Trophoblast cell (in vitro differentiated cells and primary cell): ENCODE measurements at regions not wholly inside any gene's neighbourhood (a gene's known extent, or its start where the extent isn't known, plus 50 kb on each side); places are given as distances from the start of the nearest gene placed in this dataset.

Experiments used
- DNase-seq, 2 donors: peaks; one replicate each; pipeline ENCODE4 v3.0.0-alpha.2; 2016
- H2AFZ ChIP-seq: 2 replicates; pipeline ENCODE4 v1.6.1; 2013; ENCODE audit warnings: low read length, moderate library complexity, mild to moderate bottlenecking; ENCODE audit not compliant: insufficient read depth, poor library complexity
- H2AK5ac ChIP-seq: 2 replicates; pipeline ENCODE4 v1.6.1; 2013; ENCODE audit warnings: mild to moderate bottlenecking, low read length
- H2BK120ac ChIP-seq: 2 replicates; pipeline ENCODE4 v1.6.1; 2013; ENCODE audit warnings: low read length, mild to moderate bottlenecking, moderate library complexity; ENCODE audit not compliant: insufficient read depth, poor library complexity
- H2BK12ac ChIP-seq: 2 replicates; pipeline ENCODE4 v1.6.1; 2013; ENCODE audit warnings: mild to moderate bottlenecking, low read length, moderate library complexity
- H2BK5ac ChIP-seq: 2 replicates; pipeline ENCODE4 v1.6.1; 2013; ENCODE audit warnings: low read length, low read depth, moderate library complexity, mild to moderate bottlenecking; ENCODE audit not compliant: poor library complexity
- H3K14ac ChIP-seq: 2 replicates; pipeline ENCODE4 v1.6.1; 2013; ENCODE audit warnings: mild to moderate bottlenecking, low read length
- H3K18ac ChIP-seq: 2 replicates; pipeline ENCODE4 v1.6.1; 2013; ENCODE audit warnings: mild to moderate bottlenecking, low read length
- H3K23ac ChIP-seq: 2 replicates; pipeline ENCODE4 v1.6.1; 2013; ENCODE audit warnings: low read length
- H3K27ac ChIP-seq: 2 replicates; pipeline ENCODE4 v1.5.1; 2013; ENCODE audit warnings: low read depth, mild to moderate bottlenecking, inconsistent platforms, low read length, moderate library complexity
- H3K27me3 ChIP-seq: 2 replicates; pipeline ENCODE4 v1.6.1; 2013; ENCODE audit warnings: inconsistent platforms, mild to moderate bottlenecking, low read length, moderate library complexity; ENCODE audit not compliant: insufficient read depth
- H3K36me3 ChIP-seq, 2 experiments: 1 replicate in 1 of 2; 2 replicates in 1 of 2; pipeline ENCODE4 v1.6.1; 2013; ENCODE audit warnings: low read length in 2 of 2, mild to moderate bottlenecking in 2 of 2, moderate library complexity in 1 of 2; ENCODE audit not compliant: insufficient read depth in 2 of 2, control insufficient read depth in 1 of 2
- H3K4ac ChIP-seq: 2 replicates; pipeline ENCODE4 v1.6.1; 2013; ENCODE audit warnings: low read depth, mild to moderate bottlenecking, low read length, moderate library complexity
- H3K4me1 ChIP-seq, 2 experiments: 1 replicate in 1 of 2; 2 replicates in 1 of 2; pipeline ENCODE4 v1.6.1; 2013; ENCODE audit warnings: low read length in 2 of 2, mild to moderate bottlenecking in 2 of 2, moderate library complexity in 1 of 2; ENCODE audit not compliant: insufficient read depth in 2 of 2, control insufficient read depth in 1 of 2
- H3K4me2 ChIP-seq: 2 replicates; pipeline ENCODE4 v1.6.1; 2013; ENCODE audit warnings: inconsistent platforms, mild to moderate bottlenecking, low read length, moderate library complexity
- H3K4me3 ChIP-seq: 2 replicates; pipeline ENCODE4 v1.5.1; 2013; ENCODE audit warnings: mild to moderate bottlenecking, low read depth, low read length, inconsistent platforms
- H3K79me1 ChIP-seq: one replicate; pipeline ENCODE4 v1.6.1; 2013; ENCODE audit warnings: low read length
- H3K79me2 ChIP-seq: 2 replicates; pipeline ENCODE4 v1.6.1; 2013; ENCODE audit warnings: low read length, mild to moderate bottlenecking; ENCODE audit not compliant: control insufficient read depth, insufficient read depth, poor library complexity
- H3K9ac ChIP-seq: 2 replicates; pipeline ENCODE4 v1.6.1; 2013; ENCODE audit warnings: mild to moderate bottlenecking, low read length
- H3K9me3 ChIP-seq: 2 replicates; pipeline ENCODE4 v1.6.1; 2013; ENCODE audit warnings: low read depth, mild to moderate bottlenecking, control low read depth, inconsistent platforms, low read length; ENCODE audit not compliant: insufficient read depth
- H4K12ac ChIP-seq: 2 replicates; pipeline ENCODE4 v1.6.1; 2013; ENCODE audit warnings: low read depth, mild to moderate bottlenecking, low read length, moderate library complexity
- H4K8ac ChIP-seq: 2 replicates; pipeline ENCODE4 v1.6.1; 2013; ENCODE audit warnings: low read depth, mild to moderate bottlenecking, low read length, moderate library complexity
- H4K91ac ChIP-seq: one replicate; pipeline ENCODE4 v1.6.1; 2013; ENCODE audit warnings: low read depth, mild to moderate bottlenecking, low read length, moderate library complexity
- WGBS: extraction: QIAGEN DNeasy Blood & Tissue Kit; methylation state at CpG from one replicate; pipeline ENCODE4 v1.1.7; 2013; ENCODE audit warnings: missing lambda C conversion rate; ENCODE audit not compliant: insufficient read length, insufficient coverage; ENCODE audit errors: extremely low coverage; 5-methylcytosine and 5-hydroxymethylcytosine counted together

DNA sequence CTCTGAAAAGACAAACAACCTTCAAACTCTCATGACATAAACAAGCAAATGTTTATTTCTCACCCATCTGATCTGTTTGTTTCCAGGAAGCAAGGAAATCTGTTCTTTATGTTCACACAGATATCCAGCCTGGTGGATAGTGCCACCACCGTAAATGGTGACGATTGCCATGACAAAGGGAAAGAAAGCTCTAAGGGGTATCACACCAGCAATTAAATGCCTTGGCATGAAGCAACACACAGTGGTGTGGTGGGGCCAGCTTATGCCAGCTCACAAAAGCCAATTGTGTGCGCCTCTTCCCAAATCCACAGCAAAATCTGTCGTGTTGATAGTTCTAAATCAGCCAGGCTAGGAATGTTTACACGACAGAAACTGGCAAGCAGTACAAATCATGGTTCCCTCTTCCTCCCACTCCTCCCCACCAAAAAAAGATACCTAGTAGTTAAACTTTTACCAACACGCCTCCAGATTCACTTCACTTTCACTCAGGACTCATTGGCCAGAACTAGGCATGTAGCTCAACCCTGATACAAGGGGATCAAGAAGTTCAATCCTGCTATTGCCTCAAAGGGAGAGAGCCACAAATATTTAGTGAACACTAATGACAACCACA lies 189.2 kb upstream of the SLCO3A1 start:
- Histone ChIP-seq H2BK120ac (no peak overlapping the region), H2AFZ (no peak overlapping the region), H3K23ac (no peak overlapping the region), H3K79me2 (no peaks in the 10 kb centered on the region), H3K4me3 (no peak overlapping the region), H3K79me1 (no peaks in the 10 kb centered on the region), H3K4ac (no peak overlapping the region), H3K9ac (peak overlapping the region; percentile 25), H3K9me3 (no peaks in the 10 kb centered on the region), H2BK5ac (no peak overlapping the region), H3K4me2 (no peak overlapping the region), H2BK12ac (no peak overlapping the region), H4K12ac (no peak overlapping the region), H3K18ac (no peak overlapping the region), H3K36me3 (no peaks in the 10 kb centered on the region), H3K4me1 (no peaks in the 10 kb centered on the region), H4K8ac (no peak overlapping the region), H3K27ac (no peak overlapping the region), H3K27me3 (no peaks in the 10 kb centered on the region), H3K14ac (no peak overlapping the region), H2AK5ac (no peak overlapping the region), H4K91ac (no peak overlapping the region)
- WGBS: no CpG with 5 or more reads among the region's 6 CpGs
- DNase-seq: no peak

DNA sequence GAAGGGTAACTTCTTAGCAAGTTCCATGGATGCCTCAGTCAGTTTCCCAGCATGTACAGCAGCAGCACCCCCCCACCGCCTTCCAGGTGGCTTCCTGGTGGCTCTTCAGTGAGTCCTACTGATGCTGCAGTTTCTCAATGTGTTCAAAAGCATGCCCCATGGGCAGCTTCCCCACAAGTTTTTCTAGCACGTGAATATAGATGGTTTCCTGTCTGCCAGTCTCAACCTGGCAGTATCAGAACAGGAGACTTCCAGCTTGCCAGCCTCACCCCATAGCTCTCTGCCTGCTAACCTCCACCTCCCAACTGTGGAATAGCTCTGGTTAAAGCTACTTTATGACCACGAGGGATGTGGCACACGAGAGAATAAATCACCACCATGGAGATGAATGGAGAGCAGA lies 188.3 kb upstream of the SLCO3A1 start:
- Histone ChIP-seq H3K9ac (no peak overlapping the region), H4K91ac (no peak overlapping the region), H3K4me2 (no peak overlapping the region), H2AFZ (no peak overlapping the region), H3K4me3 (no peak overlapping the region), H2BK5ac (no peak overlapping the region), H3K23ac (no peak overlapping the region), H2AK5ac (no peak overlapping the region), H3K27me3 (no peaks in the 10 kb centered on the region), H4K12ac (no peak overlapping the region), H3K4ac (no peak overlapping the region), H3K9me3 (no peaks in the 10 kb centered on the region), H3K14ac (no peak overlapping the region), H2BK120ac (no peak overlapping the region), H2BK12ac (no peak overlapping the region), H3K18ac (no peak overlapping the region), H3K4me1 (no peaks in the 10 kb centered on the region), H3K36me3 (no peaks in the 10 kb centered on the region), H4K8ac (no peak overlapping the region), H3K27ac (no peak overlapping the region), H3K79me1 (no peaks in the 10 kb centered on the region), H3K79me2 (no peaks in the 10 kb centered on the region)
- WGBS: no CpG with 5 or more reads among the region's 4 CpGs
- DNase-seq: no peak

DNA sequence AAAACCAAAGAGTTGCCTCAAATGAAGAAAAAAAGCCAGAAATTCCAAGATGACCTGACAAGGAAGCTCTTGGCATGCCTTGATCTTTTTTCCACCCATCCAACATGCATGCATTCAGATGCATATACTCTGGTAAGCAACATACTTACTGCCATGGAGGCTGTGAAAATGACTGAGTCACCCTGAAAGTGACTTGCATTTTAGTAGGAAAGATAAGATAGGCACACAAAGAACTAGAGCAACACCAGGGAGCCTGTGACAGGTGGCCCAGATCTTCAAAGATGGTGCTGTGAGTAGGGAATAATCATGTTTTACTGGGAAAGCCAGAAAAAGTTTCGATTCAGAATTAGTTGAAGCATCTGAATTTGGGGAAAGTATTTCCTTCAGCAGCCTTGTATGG lies 185.1 kb upstream of the SLCO3A1 start:
- no peak overlapping the region for H2AFZ ChIP-seq
- DNase-seq: peak in 1 of 2 donors; percentile 39
- H3K79me2 ChIP-seq: no peaks in the 10 kb centered on the region
- H3K36me3 ChIP-seq: no peaks in the 10 kb centered on the region
- no peak overlapping the region for H3K4me3 ChIP-seq
- no peak overlapping the region for H3K9ac ChIP-seq
- H3K27me3 ChIP-seq: no peaks in the 10 kb centered on the region
- H3K27ac ChIP-seq: no peak overlapping the region
- no peak overlapping the region for H2BK12ac ChIP-seq
- no peak overlapping the region for H3K18ac ChIP-seq
- H3K23ac ChIP-seq: no peak overlapping the region
- H3K9me3 ChIP-seq: no peaks in the 10 kb centered on the region
- WGBS: no CpG with 5 or more reads among the region's 1 CpG
- no peak overlapping the region for H3K4ac ChIP-seq
- no peak overlapping the region for H4K91ac ChIP-seq
- no peak overlapping the region for H3K14ac ChIP-seq
- no peak overlapping the region for H3K4me2 ChIP-seq
- no peaks in the 10 kb centered on the region for H3K79me1 ChIP-seq
- H4K12ac ChIP-seq: no peak overlapping the region
- no peak overlapping the region for H2BK5ac ChIP-seq
- no peak overlapping the region for H2AK5ac ChIP-seq
- H4K8ac ChIP-seq: no peak overlapping the region
- H2BK120ac ChIP-seq: no peak overlapping the region
- H3K4me1 ChIP-seq: no peaks in the 10 kb centered on the region

DNA sequence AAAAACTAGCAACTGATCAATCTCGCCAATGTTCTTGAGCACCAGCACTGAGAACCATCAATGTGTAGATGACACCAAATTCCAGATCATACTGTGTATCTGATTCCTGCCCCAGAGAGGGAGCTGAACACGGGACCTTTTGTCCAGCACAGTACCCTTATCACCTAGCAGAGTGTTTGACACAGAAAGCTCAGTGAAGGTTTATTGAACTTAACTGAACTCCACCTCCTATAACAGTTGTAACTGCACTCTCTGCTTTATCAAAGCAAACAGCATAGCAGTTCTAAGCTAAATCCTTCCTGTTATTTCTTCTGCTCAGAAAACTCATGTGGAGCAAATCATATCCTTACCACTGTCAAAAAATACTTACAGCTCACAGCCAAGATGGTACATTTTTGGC lies 183.4 kb upstream of the SLCO3A1 start:
- H3K23ac ChIP-seq: no peak overlapping the region
- no peak overlapping the region for H2BK12ac ChIP-seq
- H2BK120ac ChIP-seq: no peak overlapping the region
- no CpG with 5 or more reads among the region's 2 CpGs for WGBS
- H3K4ac ChIP-seq: no peak overlapping the region
- no peak overlapping the region for H2AFZ ChIP-seq
- H3K9ac ChIP-seq: no peak overlapping the region
- no peak overlapping the region for H3K4me2 ChIP-seq
- no peak overlapping the region for H4K12ac ChIP-seq
- H2AK5ac ChIP-seq: no peak overlapping the region
- no peaks in the 10 kb centered on the region for H3K79me2 ChIP-seq
- H3K79me1 ChIP-seq: no peaks in the 10 kb centered on the region
- no peaks in the 10 kb centered on the region for H3K4me1 ChIP-seq
- H3K9me3 ChIP-seq: no peaks in the 10 kb centered on the region
- no peak overlapping the region for H2BK5ac ChIP-seq
- no peak overlapping the region for H4K91ac ChIP-seq
- no peaks in the 10 kb centered on the region for H3K36me3 ChIP-seq
- H4K8ac ChIP-seq: no peak overlapping the region
- no peak overlapping the region for H3K27ac ChIP-seq
- DNase-seq: no peak
- no peak overlapping the region for H3K14ac ChIP-seq
- H3K4me3 ChIP-seq: no peak overlapping the region
- H3K18ac ChIP-seq: no peak overlapping the region
- no peaks in the 10 kb centered on the region for H3K27me3 ChIP-seq
